B cell (primary cell): ENCODE measurements at regions not wholly inside any gene's neighbourhood (a gene's known extent, or its start where the extent isn't known, plus 50 kb on each side); places are given as distances from the start of the nearest gene placed in this dataset.

Experiments
- ATAC-seq: fragments of 200-7000 bp; cut with Tn5 transposase; one replicate; pipeline ENCODE4 v1.10.0; 2021; ENCODE audit warnings: low read depth, mild to moderate bottlenecking, moderate number of reproducible peaks, moderate library complexity
- CTCF ChIA-PET: fragments of 350-600 bp; sonication (Branson Sonifier 250); formaldehyde crosslinking; loops from one replicate; lab custom pipeline; 2021; ENCODE audit warnings: antibody characterized with exemption, inconsistent platforms; lab: Charles Lee
- POLR2A ChIA-PET: fragments of 350-600 bp; sonication (Branson Sonifier 250); formaldehyde crosslinking; loops from one replicate; lab custom pipeline; 2021; ENCODE audit warnings: antibody characterized with exemption; lab: Charles Lee
- DNase-seq: peaks from one replicate; pipeline ENCODE4 v3.0.0; 2013
- H2AFZ ChIP-seq: 2 replicates; pipeline ENCODE4 v1.6.1; 2012; ENCODE audit warnings: mild to moderate bottlenecking, low read depth, low read length; ENCODE audit not compliant: insufficient read depth, poor library complexity, severe bottlenecking
- H3K27ac ChIP-seq, 2 donors: 1 replicate in 1 of 2; 2 replicates in 1 of 2; pipeline ENCODE4 v1.5.1; 2012 to 2013; ENCODE audit warnings: low read length in 2 of 2, mild to moderate bottlenecking in 2 of 2, moderate library complexity in 1 of 2
- H3K27me3 ChIP-seq, 4 experiments: fragments of 200-600 bp in 1 of 4; sonication (generic) in 1 of 4; replicated peaks in 1 of 4; 1 replicate in 2 of 4; 2 replicates in 2 of 4; pipeline versions ENCODE4 v1.6.1 to v1.7.0; 2013 to 2016; ENCODE audit warnings: low read length in 3 of 4, mild to moderate bottlenecking in 2 of 4, mixed read lengths in 1 of 4, moderate library complexity in 1 of 4; ENCODE audit not compliant: insufficient read depth in 4 of 4, control insufficient read depth in 3 of 4; ENCODE audit errors: control extremely low read depth in 1 of 4
- H3K36me3 ChIP-seq, 2 experiments: replicated peaks in 1 of 2; 1 replicate in 1 of 2; 2 replicates in 1 of 2; pipeline versions ENCODE4 v1.6.1 to v1.7.1; 2013; ENCODE audit warnings: low read length in 1 of 2; ENCODE audit not compliant: insufficient read depth in 2 of 2, control insufficient read depth in 1 of 2; ENCODE audit errors: control extremely low read depth in 1 of 2, extremely low read depth in 1 of 2
- H3K4me1 ChIP-seq, 2 donors: fragments of 200-600 bp in 1 of 2; sonication (generic) in 1 of 2; 1 replicate in 1 of 2; 2 replicates in 1 of 2; pipeline versions ENCODE4 v1.5.1 to v1.6.1; 2013 to 2017; ENCODE audit warnings: low read length in 2 of 2; ENCODE audit not compliant: control insufficient read depth in 2 of 2, insufficient read depth in 2 of 2
- H3K4me2 ChIP-seq: replicated peaks from 2 replicates; pipeline ENCODE3; 2012; ENCODE audit warnings: mild to moderate bottlenecking, low read depth, low read length; ENCODE audit not compliant: poor library complexity, severe bottlenecking
- H3K4me3 ChIP-seq, 5 experiments: fragments of 200-600 bp in 1 of 5; sonication (generic) in 1 of 5; 1 replicate in 3 of 5; 2 replicates in 2 of 5; pipeline versions ENCODE4 v1.5.1 to v1.7.0; 2011 to 2016; ENCODE audit warnings: low read length in 4 of 5, mild to moderate bottlenecking in 4 of 5, low read depth in 2 of 5, control low read depth in 1 of 5, moderate library complexity in 1 of 5; ENCODE audit not compliant: insufficient read depth in 1 of 5; ENCODE audit errors: control extremely low read depth in 1 of 5, extremely low read depth in 1 of 5
- H3K79me2 ChIP-seq: fragments of 200-600 bp; sonication (generic); one replicate; pipeline ENCODE4 v1.6.0; 2016; ENCODE audit warnings: low read length; ENCODE audit not compliant: control insufficient read depth, insufficient read depth
- H3K9ac ChIP-seq: fragments of 200-600 bp; sonication (generic); 2 replicates; pipeline ENCODE4 v1.6.1; 2017; ENCODE audit warnings: mild to moderate bottlenecking, low read length, moderate library complexity
- H3K9me3 ChIP-seq, 3 donors: one replicate each; pipeline versions ENCODE4 v1.6.1 to v1.7.1; 2013; ENCODE audit warnings: low read length in 2 of 3; ENCODE audit not compliant: control insufficient read depth in 2 of 3, insufficient read depth in 1 of 3; ENCODE audit errors: control extremely low read depth in 1 of 3
- H4K20me1 ChIP-seq: 2 replicates; pipeline ENCODE4 v1.6.0; 2012; ENCODE audit warnings: mild to moderate bottlenecking, low read length; ENCODE audit not compliant: insufficient read depth, control insufficient read depth, poor library complexity, severe bottlenecking
- H3K27ac Mint-ChIP-seq: one replicate; pipeline ENCODE4 v1.8.0; 2021; ENCODE audit warnings: mixed read lengths
- H3K27me3 Mint-ChIP-seq: one replicate; pipeline ENCODE4 v1.8.0; 2021; ENCODE audit warnings: mixed read lengths
- H3K4me1 Mint-ChIP-seq: one replicate; pipeline ENCODE4 v1.8.0; 2021; ENCODE audit warnings: mixed read lengths
- H3K4me3 Mint-ChIP-seq: one replicate; pipeline ENCODE4 v1.8.0; 2021; ENCODE audit warnings: mixed read lengths
- H3K9me3 Mint-ChIP-seq: one replicate; pipeline ENCODE4 v1.8.0; 2022; ENCODE audit warnings: mixed read lengths; ENCODE audit not compliant: insufficient read depth
- EZH2 ChIP-seq: IDR thresholded peaks from 2 replicates; pipeline ENCODE4 v1.6.1; 2012; ENCODE audit warnings: borderline replicate concordance, low read depth, mild to moderate bottlenecking, moderate library complexity, low read length; ENCODE audit not compliant: insufficient read depth, poor library complexity, severe bottlenecking
- WGBS: methylation state at CpG from one replicate; pipeline ENCODE4 v1.1.5; 2013; ENCODE audit warnings: missing lambda C conversion rate; ENCODE audit not compliant: insufficient coverage; 5-methylcytosine and 5-hydroxymethylcytosine counted together
- intact Hi-C: fragments of 100-400 bp; cut with micrococcal nuclease; formaldehyde crosslinking; loops from one replicate; pipeline ENCODE4 v1.10.0; 2022
- TF ChIP-seq, protein P1 (sequence below): fragments of 200-600 bp; IDR thresholded peaks from one replicate; pipeline ENCODE4 v1.8.0; 2022; ENCODE audit warnings: antibody characterized with exemption, mild to moderate bottlenecking

DNA sequence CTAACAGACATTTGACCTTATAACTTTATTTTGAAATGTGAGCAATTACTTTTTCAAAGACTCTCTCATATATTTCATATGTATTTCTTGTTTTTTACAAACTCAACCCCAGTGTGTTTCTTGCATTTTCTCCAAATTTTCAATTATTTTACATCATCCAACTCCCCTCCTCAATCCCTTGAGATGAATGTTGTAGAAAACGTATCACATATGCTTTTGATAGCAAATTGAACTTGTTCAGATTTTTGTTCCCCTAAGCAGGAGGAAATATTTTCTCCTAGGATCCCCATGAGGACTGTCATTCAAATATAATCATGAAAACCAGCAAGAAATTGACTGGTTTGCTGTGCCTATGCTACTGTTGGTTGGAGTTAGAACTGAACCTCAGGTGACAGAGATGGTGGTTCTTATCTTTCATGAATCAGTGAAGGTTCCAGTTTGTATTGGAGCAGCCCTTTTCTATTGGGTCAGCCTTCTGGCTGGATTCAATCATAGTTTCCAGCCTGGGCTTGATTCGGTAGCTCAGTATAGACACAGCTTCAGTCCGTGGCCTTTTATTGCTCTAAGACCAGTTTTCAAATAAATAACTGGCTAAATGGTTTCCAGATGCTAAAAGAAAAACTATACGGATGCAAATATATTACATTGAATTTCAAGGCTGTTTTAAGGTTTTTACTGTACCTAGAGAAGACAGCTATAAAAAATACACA, 591.0 kb downstream of the EPHA4 start:
- 100% methylated on average over 1 of the region's 4 CpGs for WGBS
- CTCF ChIA-PET = interaction anchor here (0.6 kb wide), 1 partner anchor 19 kb away, joined by 3 read pairs; no protein-coding TSS in a partner anchor

GRCh38 chr2:220981926-220982325, 590.2 kb downstream of the EPHA4 start:
- no peaks in the 10 kb centered on the region for H3K36me3 ChIP-seq
- H4K20me1 ChIP-seq = no peaks in the 10 kb centered on the region
- peaks cover 0 to 6% (median 0%) of the 10 kb centered on the region in 3 donors for H3K9me3 ChIP-seq
- H3K4me2 ChIP-seq = no peak overlapping the region
- peaks cover 0 to 2% (median 2%) of the 10 kb centered on the region in 4 experiments for H3K27me3 ChIP-seq
- DNase-seq (no peak), ATAC-seq (no peak)
- Mint-ChIP-seq H3K27ac (no peak overlapping the region), H3K4me1 (no peaks in the 10 kb centered on the region), H3K27me3 (peaks cover 36% of the 10 kb centered on the region), H3K4me3 (no peak overlapping the region), H3K9me3 (peaks cover 3% of the 10 kb centered on the region)
- H3K4me3 ChIP-seq = no peak overlapping the region
- intact Hi-C loops = no loop called here
- no peak overlapping the region for H3K27ac ChIP-seq
- ChIA-PET CTCF (interaction anchor here (0.6 kb wide), 1 partner anchor 20 kb away, joined by 3 read pairs; no protein-coding TSS in a partner anchor), POLR2A (no interaction called here)
- no peak overlapping the region for H2AFZ ChIP-seq
- H3K4me1 ChIP-seq = no peaks in the 10 kb centered on the region
- no CpG with 5 or more reads among the region's 6 CpGs for WGBS
- TF ChIP-seq EZH2 = no peak
- TF ChIP-seq, protein P1, sequence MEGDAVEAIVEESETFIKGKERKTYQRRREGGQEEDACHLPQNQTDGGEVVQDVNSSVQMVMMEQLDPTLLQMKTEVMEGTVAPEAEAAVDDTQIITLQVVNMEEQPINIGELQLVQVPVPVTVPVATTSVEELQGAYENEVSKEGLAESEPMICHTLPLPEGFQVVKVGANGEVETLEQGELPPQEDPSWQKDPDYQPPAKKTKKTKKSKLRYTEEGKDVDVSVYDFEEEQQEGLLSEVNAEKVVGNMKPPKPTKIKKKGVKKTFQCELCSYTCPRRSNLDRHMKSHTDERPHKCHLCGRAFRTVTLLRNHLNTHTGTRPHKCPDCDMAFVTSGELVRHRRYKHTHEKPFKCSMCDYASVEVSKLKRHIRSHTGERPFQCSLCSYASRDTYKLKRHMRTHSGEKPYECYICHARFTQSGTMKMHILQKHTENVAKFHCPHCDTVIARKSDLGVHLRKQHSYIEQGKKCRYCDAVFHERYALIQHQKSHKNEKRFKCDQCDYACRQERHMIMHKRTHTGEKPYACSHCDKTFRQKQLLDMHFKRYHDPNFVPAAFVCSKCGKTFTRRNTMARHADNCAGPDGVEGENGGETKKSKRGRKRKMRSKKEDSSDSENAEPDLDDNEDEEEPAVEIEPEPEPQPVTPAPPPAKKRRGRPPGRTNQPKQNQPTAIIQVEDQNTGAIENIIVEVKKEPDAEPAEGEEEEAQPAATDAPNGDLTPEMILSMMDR = no peak
- no peaks in the 10 kb centered on the region for H3K79me2 ChIP-seq
- no peak overlapping the region for H3K9ac ChIP-seq

More for the DNA sequence above, 591.0 kb downstream of the EPHA4 start:
- H3K27me3 Mint-ChIP-seq = peaks cover 29% of the 10 kb centered on the region
- Histone ChIP-seq H3K4me2 (no peak overlapping the region), H3K4me1 (no peaks in the 10 kb centered on the region), H3K9ac (no peak overlapping the region), H3K36me3 (no peaks in the 10 kb centered on the region), H3K27me3 (peaks cover 0 to 2% (median under 1%) of the 10 kb centered on the region in 4 experiments), H3K4me3 (no peak overlapping the region), H3K79me2 (no peaks in the 10 kb centered on the region), H3K27ac (no peak overlapping the region), H4K20me1 (no peaks in the 10 kb centered on the region), H3K9me3 (peaks cover 0 to 6% (median 0%) of the 10 kb centered on the region in 3 donors), H2AFZ (no peak overlapping the region)
- DNase-seq (no peak), ATAC-seq (no peak)
- H3K4me3 Mint-ChIP-seq = no peak overlapping the region
- peaks cover 3% of the 10 kb centered on the region for H3K9me3 Mint-ChIP-seq
- intact Hi-C loops = no loop called here
- TF ChIP-seq EZH2 = no peak
- TF ChIP-seq, protein P1 = no peak
- H3K4me1 Mint-ChIP-seq = no peaks in the 10 kb centered on the region
- POLR2A ChIA-PET = no interaction called here
- H3K27ac Mint-ChIP-seq = no peak overlapping the region
